H9 (cell line): ENCODE measurements at regions not wholly inside any gene's neighbourhood (a gene's known extent, or its start where the extent isn't known, plus 50 kb on each side); places are given as distances from the start of the nearest gene placed in this dataset.

Experiments used
- DNase-seq: peaks from one replicate; pipeline ENCODE4 v3.0.0-alpha.2; 2017
- H2AFZ ChIP-seq: one replicate; pipeline ENCODE4 v1.6.1; 2013; ENCODE audit warnings: mild to moderate bottlenecking, low read length, control low read depth, moderate library complexity
- H2AK5ac ChIP-seq: 2 replicates; pipeline ENCODE4 v1.6.1; 2013; ENCODE audit warnings: low read length, control low read depth, mixed read lengths; ENCODE audit not compliant: insufficient read length
- H2BK120ac ChIP-seq: one replicate; pipeline ENCODE4 v1.6.1; 2013; ENCODE audit warnings: low read depth, mild to moderate bottlenecking, low read length, control low read depth, inconsistent platforms; ENCODE audit not compliant: poor library complexity, severe bottlenecking
- H2BK12ac ChIP-seq: 2 replicates; pipeline ENCODE4 v1.6.1; 2013; ENCODE audit warnings: low read length, control low read depth, mixed read lengths, low read depth; ENCODE audit not compliant: insufficient read length
- H2BK15ac ChIP-seq: 2 replicates; pipeline ENCODE4 v1.6.1; 2013; ENCODE audit warnings: low read depth, low read length, control low read depth
- H2BK20ac ChIP-seq: one replicate; pipeline ENCODE4 v1.6.1; 2013; ENCODE audit warnings: low read depth, mild to moderate bottlenecking, low read length, control low read depth, inconsistent platforms; ENCODE audit not compliant: poor library complexity, severe bottlenecking
- H2BK5ac ChIP-seq: 2 replicates; pipeline ENCODE4 v1.6.1; 2013; ENCODE audit warnings: low read length, control low read depth, mixed read lengths; ENCODE audit not compliant: insufficient read length
- H3K14ac ChIP-seq: 2 replicates; pipeline ENCODE4 v1.6.1; 2013; ENCODE audit warnings: low read length, control low read depth; ENCODE audit not compliant: insufficient read depth
- H3K18ac ChIP-seq: 2 replicates; pipeline ENCODE4 v1.6.1; 2013; ENCODE audit warnings: low read depth, mild to moderate bottlenecking, mixed read lengths, low read length, control low read depth; ENCODE audit not compliant: insufficient read length
- H3K23ac ChIP-seq: 2 replicates; pipeline ENCODE4 v1.6.1; 2013; ENCODE audit warnings: low read length, control low read depth, mixed read lengths, low read depth; ENCODE audit not compliant: insufficient read length
- H3K23me2 ChIP-seq: 2 replicates; pipeline ENCODE4 v1.6.1; 2013; ENCODE audit warnings: low read depth, mild to moderate bottlenecking, mixed read lengths, low read length, control low read depth; ENCODE audit not compliant: insufficient read length, poor library complexity, severe bottlenecking
- H3K27ac ChIP-seq: 2 replicates; pipeline ENCODE4 v1.5.1; 2013; ENCODE audit warnings: low read length, control low read depth, mixed read lengths, low read depth; ENCODE audit not compliant: insufficient read length
- H3K27me3 ChIP-seq: 2 replicates; pipeline ENCODE4 v1.6.1; 2013; ENCODE audit warnings: low read length, control low read depth, inconsistent platforms; ENCODE audit not compliant: insufficient read depth
- H3K4ac ChIP-seq: 2 replicates; pipeline ENCODE4 v1.6.1; 2013; ENCODE audit warnings: low read depth, mild to moderate bottlenecking, control low read depth, inconsistent platforms, low read length, moderate library complexity
- H3K4me1 ChIP-seq: 2 replicates; pipeline ENCODE4 v1.6.1; 2013; ENCODE audit warnings: low read length, control low read depth, inconsistent platforms; ENCODE audit not compliant: insufficient read depth
- H3K4me2 ChIP-seq: 2 replicates; pipeline ENCODE4 v1.6.1; 2013; ENCODE audit warnings: low read length, control low read depth, mixed read lengths; ENCODE audit not compliant: insufficient read length, insufficient read depth
- H3K56ac ChIP-seq: 2 replicates; pipeline ENCODE4 v1.6.1; 2013; ENCODE audit warnings: low read depth, mild to moderate bottlenecking, mixed read lengths, low read length, control low read depth; ENCODE audit not compliant: insufficient read length
- H3K79me1 ChIP-seq: 2 replicates; pipeline ENCODE4 v1.6.1; 2013; ENCODE audit warnings: low read depth, mild to moderate bottlenecking, moderate library complexity, low read length, control low read depth, inconsistent platforms; ENCODE audit not compliant: insufficient read depth, poor library complexity, severe bottlenecking
- H3K79me2 ChIP-seq: 2 replicates; pipeline ENCODE4 v1.6.1; 2013; ENCODE audit warnings: low read length, control low read depth, inconsistent platforms; ENCODE audit not compliant: insufficient read depth
- H3K9ac ChIP-seq: 2 replicates; pipeline ENCODE4 v1.6.1; 2013; ENCODE audit warnings: low read length, control low read depth, mixed read lengths; ENCODE audit not compliant: insufficient read length; ENCODE audit errors: extremely low read depth
- H3K9me3 ChIP-seq: one replicate; pipeline ENCODE4 v1.6.1; 2013; ENCODE audit warnings: low read depth, low read length, inconsistent platforms; ENCODE audit not compliant: control insufficient read depth
- H3T11ph ChIP-seq: one replicate; pipeline ENCODE4 v1.6.1; 2013; ENCODE audit warnings: mild to moderate bottlenecking, low read length, control low read depth, inconsistent platforms
- H4K20me1 ChIP-seq: one replicate; pipeline ENCODE4 v1.6.1; 2013; ENCODE audit not compliant: control insufficient read depth, insufficient read length, insufficient read depth
- H4K5ac ChIP-seq: 2 replicates; pipeline ENCODE4 v1.6.1; 2013; ENCODE audit warnings: low read depth, mild to moderate bottlenecking, mixed read lengths, low read length, control low read depth; ENCODE audit not compliant: insufficient read length
- H4K8ac ChIP-seq: replicated peaks from 2 replicates; pipeline ENCODE4 v1.6.1; 2013; ENCODE audit warnings: low read length, control low read depth, mixed read lengths, low read depth; ENCODE audit not compliant: insufficient read length
- H4K91ac ChIP-seq: 2 replicates; pipeline ENCODE4 v1.6.1; 2013; ENCODE audit warnings: low read depth, mild to moderate bottlenecking, moderate library complexity, mixed read lengths, low read length, control low read depth; ENCODE audit not compliant: insufficient read length
- H3K27ac Mint-ChIP-seq, 3 experiments: 2 replicates in 2 of 3; 3 replicates in 1 of 3; pipeline ENCODE4 v1.8.0; 2020 to 2021; ENCODE audit warnings: mixed read lengths in 3 of 3, mild to moderate bottlenecking in 1 of 3, moderate library complexity in 1 of 3
- H3K27me3 Mint-ChIP-seq: 2 replicates; pipeline ENCODE4 v1.8.0; 2021; ENCODE audit warnings: low read depth, mild to moderate bottlenecking, moderate library complexity, mixed read lengths
- H3K36me3 Mint-ChIP-seq, 3 experiments: 2 replicates in 2 of 3; 3 replicates in 1 of 3; pipeline ENCODE4 v1.8.0; 2020 to 2021; ENCODE audit warnings: low read depth in 3 of 3, mixed read lengths in 3 of 3; ENCODE audit not compliant: insufficient read depth in 1 of 3
- H3K4me1 Mint-ChIP-seq, 2 experiments: 2 replicates each; pipeline ENCODE4 v1.8.0; 2020; ENCODE audit warnings: mixed read lengths in 2 of 2
- H3K4me3 Mint-ChIP-seq, 2 experiments: 2 replicates in 1 of 2; 3 replicates in 1 of 2; pipeline ENCODE4 v1.8.0; 2020 to 2021; ENCODE audit warnings: mild to moderate bottlenecking in 2 of 2, mixed read lengths in 2 of 2, moderate library complexity in 1 of 2
- H3K9me3 Mint-ChIP-seq, 2 experiments: 2 replicates in 1 of 2; 3 replicates in 1 of 2; pipeline ENCODE4 v1.8.0; 2020; ENCODE audit warnings: mild to moderate bottlenecking in 2 of 2, mixed read lengths in 2 of 2, moderate library complexity in 1 of 2
- WGBS: extraction: QIAGEN DNeasy Blood & Tissue Kit; methylation state at CpG from one replicate; pipeline ENCODE4 v1.1.7; 2013; ENCODE audit warnings: missing lambda C conversion rate, low lambda C conversion rate, mixed read lengths; ENCODE audit not compliant: insufficient read length; ENCODE audit errors: extremely low coverage; 5-methylcytosine and 5-hydroxymethylcytosine counted together
- TF ChIP-seq, protein P1 (sequence below): fragments of 200-600 bp; sonication (generic); conservative IDR thresholded peaks from 3 replicates; pipeline ENCODE4 v1.8.0; 2021; ENCODE audit warnings: antibody characterized with exemption, mild to moderate bottlenecking

DNA sequence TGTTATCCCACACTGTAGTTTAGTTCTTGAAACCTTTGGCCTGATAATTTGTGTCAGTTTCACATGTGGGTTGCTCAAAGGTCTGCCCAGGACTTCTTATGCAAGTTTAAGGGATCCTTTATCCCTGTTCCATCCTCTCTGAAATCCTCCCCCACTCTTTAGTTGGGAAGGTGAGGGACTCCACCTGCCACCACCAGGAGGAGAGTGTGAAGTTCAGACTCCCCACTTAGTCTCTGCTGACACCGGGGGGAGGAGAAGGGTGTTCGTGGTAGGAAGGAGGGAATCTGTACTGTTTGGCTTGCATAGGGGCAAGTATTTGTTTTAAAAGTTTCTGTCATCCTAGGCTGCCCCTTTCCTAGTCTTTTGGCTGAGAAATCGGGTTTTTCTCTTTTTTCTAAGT lies 211.8 kb downstream of the PPP4R3C start:
- Mint-ChIP-seq H3K36me3 (no peaks in the 10 kb centered on the region; a peak in 1 of 7 replicates), H3K27me3 (no peaks in the 10 kb centered on the region), H3K27ac (no peak overlapping the region), H3K4me1 (no peaks in the 10 kb centered on the region), H3K4me3 (no peak overlapping the region), H3K9me3 (peaks cover 32 to 41% of the 10 kb centered on the region in 2 experiments)
- no peak overlapping the region for H3K27ac ChIP-seq
- no peaks in the 10 kb centered on the region for H3K79me1 ChIP-seq
- H4K20me1 ChIP-seq, result no peaks in the 10 kb centered on the region
- no peak overlapping the region for H4K8ac ChIP-seq
- no peak overlapping the region for H2AFZ ChIP-seq
- H3K9me3 ChIP-seq, result no peaks in the 10 kb centered on the region
- no peak overlapping the region for H2BK120ac ChIP-seq
- no peak overlapping the region for H2BK12ac ChIP-seq
- peak; percentile 30 for DNase-seq
- H3K4me2 ChIP-seq, result no peak overlapping the region
- no peak overlapping the region for H3K23ac ChIP-seq
- no peak overlapping the region for H3K9ac ChIP-seq
- H4K91ac ChIP-seq, result no peak overlapping the region
- no peak overlapping the region for H3T11ph ChIP-seq
- H3K56ac ChIP-seq, result no peak overlapping the region
- H3K23me2 ChIP-seq, result no peaks in the 10 kb centered on the region
- WGBS, result no CpG with 5 or more reads among the region's 3 CpGs
- no peak overlapping the region for H3K4ac ChIP-seq
- no peaks in the 10 kb centered on the region for H3K4me1 ChIP-seq
- H2BK15ac ChIP-seq, result no peak overlapping the region
- no peak overlapping the region for H3K14ac ChIP-seq
- H2BK20ac ChIP-seq, result no peak overlapping the region
- no peaks in the 10 kb centered on the region for H3K27me3 ChIP-seq
- no peaks in the 10 kb centered on the region for H3K79me2 ChIP-seq
- H4K5ac ChIP-seq, result no peak overlapping the region
- no peak overlapping the region for H2BK5ac ChIP-seq
- H2AK5ac ChIP-seq, result no peak overlapping the region
- no peak overlapping the region for H3K18ac ChIP-seq
- TF ChIP-seq, protein P1, sequence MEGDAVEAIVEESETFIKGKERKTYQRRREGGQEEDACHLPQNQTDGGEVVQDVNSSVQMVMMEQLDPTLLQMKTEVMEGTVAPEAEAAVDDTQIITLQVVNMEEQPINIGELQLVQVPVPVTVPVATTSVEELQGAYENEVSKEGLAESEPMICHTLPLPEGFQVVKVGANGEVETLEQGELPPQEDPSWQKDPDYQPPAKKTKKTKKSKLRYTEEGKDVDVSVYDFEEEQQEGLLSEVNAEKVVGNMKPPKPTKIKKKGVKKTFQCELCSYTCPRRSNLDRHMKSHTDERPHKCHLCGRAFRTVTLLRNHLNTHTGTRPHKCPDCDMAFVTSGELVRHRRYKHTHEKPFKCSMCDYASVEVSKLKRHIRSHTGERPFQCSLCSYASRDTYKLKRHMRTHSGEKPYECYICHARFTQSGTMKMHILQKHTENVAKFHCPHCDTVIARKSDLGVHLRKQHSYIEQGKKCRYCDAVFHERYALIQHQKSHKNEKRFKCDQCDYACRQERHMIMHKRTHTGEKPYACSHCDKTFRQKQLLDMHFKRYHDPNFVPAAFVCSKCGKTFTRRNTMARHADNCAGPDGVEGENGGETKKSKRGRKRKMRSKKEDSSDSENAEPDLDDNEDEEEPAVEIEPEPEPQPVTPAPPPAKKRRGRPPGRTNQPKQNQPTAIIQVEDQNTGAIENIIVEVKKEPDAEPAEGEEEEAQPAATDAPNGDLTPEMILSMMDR, result peak; percentile 33; the same call in 2 of the 3 replicates
